ENCODE measurements at regions not wholly inside any gene's neighbourhood (a gene's known extent, or its start where the extent isn't known, plus 50 kb on each side); places are given as distances from the start of the nearest gene placed in this dataset.

DNA sequence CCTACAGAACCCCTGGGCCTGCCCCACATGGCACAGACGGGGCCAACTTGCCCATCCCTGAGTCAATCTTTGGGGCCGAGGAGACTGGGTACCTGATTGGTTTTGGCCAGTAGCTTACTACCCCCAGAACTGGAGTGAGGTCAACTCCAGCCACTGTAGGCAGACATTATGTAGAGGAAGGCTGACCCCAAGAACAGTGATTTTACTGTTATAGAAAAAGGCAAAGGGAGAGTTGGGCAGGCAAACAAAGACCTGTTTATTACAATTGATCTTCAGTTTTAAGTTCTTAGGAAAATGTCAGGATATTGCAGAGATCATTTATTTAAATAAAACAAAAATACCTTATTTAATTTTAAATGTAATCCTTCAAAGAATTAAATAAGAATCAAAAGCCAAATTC lies 653.8 kb downstream of the NPHP4 start:
- H3K27ac Mint-ChIP-seq: no peak overlapping the region
- Histone ChIP-seq H4K20me1 (ENCODE audit: control insufficient read depth, insufficient read depth, low read length, poor library complexity, severe bottlenecking) (no peaks in the 10 kb centered on the region), H3K27ac (ENCODE audit: low read length in 2 of 2) (no peak overlapping the region), H3K9ac (ENCODE audit: low read length) (no peak overlapping the region), H3K4me2 (replicated peaks; ENCODE audit: low read depth, low read length, poor library complexity, severe bottlenecking) (no peak overlapping the region), H2AFZ (ENCODE audit: insufficient read depth, low read depth, low read length, poor library complexity, severe bottlenecking) (no peak overlapping the region), H3K4me1 (ENCODE audit: control insufficient read depth in 2 of 2, insufficient read depth in 2 of 2, low read length in 2 of 2) (no peaks in the 10 kb centered on the region), H3K36me3 (replicated peaks in 1 of 2; ENCODE audit: control extremely low read depth in 1 of 2, control insufficient read depth in 1 of 2, extremely low read depth in 1 of 2, insufficient read depth in 2 of 2, low read length in 1 of 2) (no peaks in the 10 kb centered on the region), H3K9me3 (ENCODE audit: control extremely low read depth in 1 of 3, control insufficient read depth in 2 of 3, insufficient read depth in 1 of 3, low read length in 2 of 3) (peaks cover 0 to 9% (median 0%) of the 10 kb centered on the region in 3 donors), H3K79me2 (ENCODE audit: control insufficient read depth, insufficient read depth, low read length) (no peaks in the 10 kb centered on the region), H3K27me3 (replicated peaks in 1 of 4; ENCODE audit: control extremely low read depth in 1 of 4, control insufficient read depth in 3 of 4, insufficient read depth in 4 of 4, low read length in 3 of 4) (no peaks in the 10 kb centered on the region), H3K4me3 (ENCODE audit: control extremely low read depth in 1 of 5, extremely low read depth in 1 of 5, insufficient read depth in 1 of 5, low read depth in 2 of 5, low read length in 4 of 5) (no peak overlapping the region)
- no peak overlapping the region for H3K4me3 Mint-ChIP-seq
- H3K4me1 Mint-ChIP-seq: no peaks in the 10 kb centered on the region
- POLR2A ChIA-PET: no interaction called here
- no peak for TF ChIP-seq CTCF (IDR thresholded peaks at IDR 0.05)
- TF ChIP-seq EZH2 (IDR thresholded peaks at IDR 0.05; ENCODE audit: borderline replicate concordance, insufficient read depth, low read depth, low read length, poor library complexity, severe bottlenecking): no peak
- ATAC-seq (ENCODE audit: low read depth) (no peak), DNase-seq (no peak)
- CTCF ChIA-PET: no interaction called here
- H3K27me3 Mint-ChIP-seq: no peaks in the 10 kb centered on the region
- WGBS (ENCODE audit: insufficient coverage): no CpG with 5 or more reads among the region's 2 CpGs
- H3K9me3 Mint-ChIP-seq (ENCODE audit: insufficient read depth): no peaks in the 10 kb centered on the region
- intact Hi-C loops (cut with micrococcal nuclease): no loop called here

- Histone ChIP-seq H3K4me1 (ENCODE audit: control insufficient read depth in 2 of 2, insufficient read depth in 2 of 2, low read length in 2 of 2) (no peaks in the 10 kb centered on the region), H3K4me2 (replicated peaks; ENCODE audit: low read depth, low read length, poor library complexity, severe bottlenecking) (no peak overlapping the region), H3K27ac (ENCODE audit: low read length in 2 of 2) (no peak overlapping the region), H2AFZ (ENCODE audit: insufficient read depth, low read depth, low read length, poor library complexity, severe bottlenecking) (no peak overlapping the region), H3K36me3 (replicated peaks in 1 of 2; ENCODE audit: control extremely low read depth in 1 of 2, control insufficient read depth in 1 of 2, extremely low read depth in 1 of 2, insufficient read depth in 2 of 2, low read length in 1 of 2) (no peaks in the 10 kb centered on the region), H3K9me3 (ENCODE audit: control extremely low read depth in 1 of 3, control insufficient read depth in 2 of 3, insufficient read depth in 1 of 3, low read length in 2 of 3) (peaks cover 0 to 8% (median 0%) of the 10 kb centered on the region in 3 donors), H3K9ac (ENCODE audit: low read length) (no peak overlapping the region), H3K4me3 (ENCODE audit: control extremely low read depth in 1 of 5, extremely low read depth in 1 of 5, insufficient read depth in 1 of 5, low read depth in 2 of 5, low read length in 4 of 5) (no peak overlapping the region), H3K79me2 (ENCODE audit: control insufficient read depth, insufficient read depth, low read length) (no peaks in the 10 kb centered on the region), H4K20me1 (ENCODE audit: control insufficient read depth, insufficient read depth, low read length, poor library complexity, severe bottlenecking) (no peaks in the 10 kb centered on the region), H3K27me3 (replicated peaks in 1 of 4; ENCODE audit: control extremely low read depth in 1 of 4, control insufficient read depth in 3 of 4, insufficient read depth in 4 of 4, low read length in 3 of 4) (no peaks in the 10 kb centered on the region)
- CTCF ChIA-PET: no interaction called here
- H3K4me3 Mint-ChIP-seq: no peak overlapping the region
- no peak for TF ChIP-seq CTCF (IDR thresholded peaks at IDR 0.05)
- TF ChIP-seq EZH2 (IDR thresholded peaks at IDR 0.05; ENCODE audit: borderline replicate concordance, insufficient read depth, low read depth, low read length, poor library complexity, severe bottlenecking): no peak
- DNase-seq (no peak), ATAC-seq (ENCODE audit: low read depth) (no peak)
- no peaks in the 10 kb centered on the region for H3K4me1 Mint-ChIP-seq
- H3K9me3 Mint-ChIP-seq (ENCODE audit: insufficient read depth): peaks cover under 1% of the 10 kb centered on the region
- H3K27me3 Mint-ChIP-seq: no peaks in the 10 kb centered on the region
- POLR2A ChIA-PET: no interaction called here
- WGBS (ENCODE audit: insufficient coverage): 94% methylated on average over 2 of the region's 5 CpGs
- intact Hi-C loops (cut with micrococcal nuclease): no loop called here
- H3K27ac Mint-ChIP-seq: no peak overlapping the region
Observed at GRCh38 chr1:5333291-5333690, 658.9 kb downstream of the NPHP4 start.
